ENCODE measurements at regions not wholly inside any gene's neighbourhood (a gene's known extent, or its start where the extent isn't known, plus 50 kb on each side); places are given as distances from the start of the nearest gene placed in this dataset.

DNA sequence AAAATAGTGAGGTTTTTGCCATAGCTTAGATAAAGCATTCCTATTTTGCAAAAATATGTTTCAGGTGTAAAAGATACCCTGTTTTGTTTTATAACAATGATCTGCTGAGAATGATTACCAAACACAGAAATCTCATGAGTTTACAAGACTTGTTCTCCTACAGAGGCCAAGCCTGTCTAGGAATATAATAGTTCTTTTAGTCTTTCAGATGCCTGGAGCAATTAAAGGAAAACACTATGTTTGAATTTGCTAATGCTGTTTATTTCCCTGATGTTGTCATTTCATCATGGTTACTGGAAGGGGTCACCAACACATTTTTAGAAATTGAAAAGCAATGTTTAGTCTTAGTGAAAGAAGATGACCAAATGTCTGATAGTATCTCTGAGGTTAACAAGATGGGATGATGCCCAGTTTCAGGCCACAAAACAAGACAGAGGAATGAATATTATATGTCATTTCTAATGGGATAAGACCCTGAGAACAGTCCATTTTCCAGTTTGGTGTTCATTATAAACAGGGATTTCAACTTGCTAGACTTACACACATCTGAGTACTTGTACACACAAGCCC, 559.9 kb downstream of the INHBA start:
- no peak for TF ChIP-seq POLR2AphosphoS5 (IDR thresholded peaks at IDR 0.05)
- no peak for TF ChIP-seq POLR2A (IDR thresholded peaks at IDR 0.05)
- no peak for TF ChIP-seq EP300 (IDR thresholded peaks at IDR 0.05)

Measured in stomach (tissue), 4 donors.